CD4-positive, alpha-beta T cell treated with Interferon gamma for 1 hour (primary cell): ENCODE measurements at regions not wholly inside any gene's neighbourhood (a gene's known extent, or its start where the extent isn't known, plus 50 kb on each side); places are given as distances from the start of the nearest gene placed in this dataset.
A peak's percentile ranks its signal among the peaks of the same experiment; 100 is the strongest.

Experiments
- DNase-seq: peaks from one replicate; pipeline ENCODE4 v3.0.0-alpha.2; 2020

DNA sequence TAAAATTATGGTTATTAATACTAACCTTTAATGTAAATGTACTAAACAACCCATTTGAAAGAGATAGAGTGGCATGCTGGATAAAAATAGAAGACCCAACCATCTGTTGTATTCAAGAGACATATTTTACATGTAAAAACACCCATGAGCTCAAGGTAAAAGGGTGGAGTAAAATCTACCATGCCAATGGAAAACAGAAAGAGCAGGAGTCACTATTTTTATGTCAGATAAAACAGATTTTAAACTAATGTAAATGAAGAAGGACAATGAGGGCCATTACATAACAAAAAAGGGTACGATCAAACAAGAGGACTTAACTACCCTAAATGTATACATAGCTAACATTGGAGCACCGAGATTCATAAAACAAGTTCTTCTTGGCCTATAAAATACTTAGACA lies 66.3 kb downstream of the ITM2A start:
- DNase-seq, result no peak

- no peak for DNase-seq
These were observed 76.5 kb downstream of the ITM2A start for GRCh38 chrX:79290596-79290995.

GRCh38 chrX:79288733-79289132 lies 78.4 kb downstream of the ITM2A start:
- DNase-seq, result no peak

- no peak for DNase-seq
These were observed 79.4 kb downstream of the ITM2A start for GRCh38 chrX:79287724-79288123.

- DNase-seq, result no peak
These were observed 85.4 kb downstream of the ITM2A start for GRCh38 chrX:79281775-79282174.

GRCh38 chrX:79270401-79270800 lies 96.7 kb downstream of the ITM2A start:
- DNase-seq, result peak; percentile 75

DNA sequence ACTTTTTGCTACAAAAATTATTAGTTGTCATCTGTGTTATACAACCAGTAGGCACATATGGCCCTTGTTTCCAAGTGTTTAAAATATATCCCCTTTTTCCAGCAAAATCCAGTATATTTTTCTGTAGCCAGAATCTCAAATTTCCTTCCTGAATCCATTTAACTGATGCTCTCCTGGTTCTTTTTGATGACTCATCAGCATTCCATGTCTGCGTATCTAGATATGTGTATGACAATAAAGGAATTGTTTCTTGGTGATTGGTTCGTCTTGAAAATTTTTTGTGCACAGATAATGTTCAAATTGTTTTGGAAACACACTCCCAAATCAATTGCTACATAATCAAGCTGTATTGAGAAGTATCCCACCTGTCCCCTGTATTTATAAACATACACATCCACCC lies 98.3 kb downstream of the ITM2A start:
- DNase-seq, result no peak

DNA sequence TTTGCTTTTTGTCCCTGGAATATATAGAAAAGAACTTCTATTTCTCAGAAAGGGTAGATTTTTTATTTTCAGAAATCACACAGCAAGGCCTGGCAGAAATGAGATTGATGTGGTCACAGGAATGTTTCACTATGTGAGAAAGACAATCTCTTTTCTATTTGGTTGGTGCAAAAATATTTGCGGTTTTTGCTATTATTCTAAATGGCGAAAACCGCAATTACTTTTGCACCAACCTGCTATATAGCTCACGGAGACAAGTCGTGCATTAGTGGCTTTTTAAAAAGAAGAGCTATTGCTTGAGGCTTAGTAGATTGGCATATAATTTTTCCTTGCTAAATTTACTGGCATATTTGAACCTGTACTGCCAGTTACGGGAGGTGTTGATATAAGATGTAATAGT lies 100.4 kb downstream of the ITM2A start:
- no peak for DNase-seq

DNA sequence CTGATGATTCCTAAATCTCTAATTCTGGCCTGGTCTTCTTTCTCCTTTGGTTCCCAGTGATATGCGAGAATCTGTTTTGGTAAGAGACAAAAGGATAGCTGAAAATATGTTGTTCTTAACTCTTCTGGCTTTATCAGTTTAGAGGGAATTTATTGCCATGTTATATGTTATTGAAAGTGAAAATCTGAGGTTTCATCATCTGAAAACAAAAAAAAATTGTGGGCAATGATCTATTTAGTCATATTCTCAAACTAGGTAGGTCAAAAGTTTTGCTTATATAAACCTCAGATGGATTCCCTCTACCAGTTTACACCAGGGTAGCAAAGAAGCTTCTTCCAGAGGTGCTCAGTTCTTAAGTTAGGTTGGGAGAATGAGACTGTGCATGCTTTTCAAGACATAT lies 103.6 kb downstream of the ITM2A start:
- DNase-seq, result no peak

GRCh38 chrX:79259073-79259689 lies 108.0 kb downstream of the ITM2A start:
- DNase-seq, result peak; percentile 50

DNA sequence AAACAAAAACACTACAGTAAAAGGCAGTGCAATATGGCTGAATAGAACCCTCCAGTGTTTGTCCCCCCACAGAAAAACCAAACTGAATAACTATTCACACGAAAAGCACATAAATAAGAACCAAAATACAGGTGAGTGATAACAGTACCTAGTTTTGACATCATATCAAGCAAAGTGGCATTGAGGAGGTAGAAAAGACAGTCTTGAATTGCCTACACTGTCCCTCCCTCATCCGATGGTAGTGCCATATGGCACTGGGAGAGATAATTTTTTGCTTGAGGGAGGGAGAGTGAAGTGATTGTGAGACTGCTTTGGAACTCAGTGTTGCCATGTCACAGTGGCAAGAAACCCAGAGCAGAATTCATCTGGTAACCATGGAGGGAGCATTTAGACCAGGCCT lies 99.2 kb downstream of the GPR174 start:
- no peak for DNase-seq

DNA sequence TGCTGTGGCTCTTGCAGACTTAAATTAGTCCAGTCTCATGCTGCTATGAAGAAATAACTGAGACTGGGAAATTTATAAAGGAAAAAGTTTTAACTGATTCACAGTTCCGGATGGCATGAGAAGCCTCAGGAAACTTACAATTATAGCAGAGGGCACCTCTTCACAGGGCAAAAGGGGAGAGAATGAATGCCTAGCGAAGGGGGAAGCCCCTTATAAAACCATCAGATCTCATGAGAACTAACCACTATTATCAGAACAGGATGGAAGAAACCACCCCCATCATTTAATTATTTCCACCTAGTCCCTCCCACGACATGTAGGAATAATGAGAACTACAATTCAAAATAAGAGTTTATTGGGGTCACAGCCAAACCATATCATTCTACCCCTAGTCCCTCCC lies 91.4 kb downstream of the GPR174 start:
- DNase-seq, result no peak

GRCh38 chrX:79231662-79232061 lies 87.2 kb downstream of the GPR174 start:
- no peak for DNase-seq
